Epithelial cell of esophagus (primary cell): ENCODE measurements at regions not wholly inside any gene's neighbourhood (a gene's known extent, or its start where the extent isn't known, plus 50 kb on each side); places are given as distances from the start of the nearest gene placed in this dataset.

Experiments used
- DNase-seq: peaks from one replicate; pipeline ENCODE4 v3.0.0; 2010; ENCODE audit warnings: low read depth
- H3K4me3 ChIP-seq: 2 replicates; pipeline ENCODE4 v1.5.1; 2011; ENCODE audit warnings: mild to moderate bottlenecking, low read length, control low read depth
- CTCF ChIP-seq: IDR thresholded peaks from 2 replicates; pipeline ENCODE4 v1.5.1; 2011; ENCODE audit warnings: low read depth, mild to moderate bottlenecking, low read length, control low read depth, inconsistent platforms; ENCODE audit not compliant: insufficient read depth; ENCODE audit errors: missing control alignments

DNA sequence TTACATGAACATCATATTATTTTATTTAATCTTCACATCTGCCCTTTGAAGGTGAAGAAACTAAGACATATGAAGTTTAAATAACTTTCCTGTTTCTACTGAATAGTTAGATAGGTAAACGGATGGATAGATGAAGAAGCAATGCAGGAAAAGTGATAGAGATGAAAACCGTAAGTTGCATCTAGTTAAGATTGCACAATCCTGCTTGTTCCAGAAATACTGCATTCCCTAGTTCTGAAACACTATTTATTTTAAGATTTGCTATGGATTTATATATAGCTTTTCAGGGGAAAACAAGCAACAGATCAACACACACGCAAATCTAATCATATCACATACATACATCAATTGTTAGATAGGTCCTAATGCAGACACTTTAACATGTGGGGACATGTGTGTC is 512.7 kb upstream of the C16orf82 start:
- H3K4me3 ChIP-seq: no peak overlapping the region
- no peak for DNase-seq
- TF ChIP-seq CTCF: no peak

DNA sequence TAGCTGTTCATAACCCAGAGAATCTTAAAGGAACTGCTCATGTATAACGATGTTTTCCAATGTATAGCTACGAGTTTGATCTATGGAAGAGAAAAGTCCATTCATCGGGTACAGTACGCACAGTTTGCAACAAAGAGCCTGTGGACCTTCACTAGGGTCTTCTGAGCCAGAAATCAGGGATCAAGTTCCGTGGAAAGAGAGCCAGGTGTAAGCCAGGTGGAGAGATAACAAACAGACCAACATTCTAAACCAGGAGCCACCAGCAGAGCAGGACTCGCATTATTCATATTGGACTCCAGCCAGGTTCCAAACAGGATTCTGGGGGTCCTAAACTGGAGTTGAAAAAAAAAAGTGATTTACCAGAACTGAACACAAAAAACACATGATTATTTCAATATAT is 505.4 kb upstream of the C16orf82 start:
- DNase-seq: no peak
- TF ChIP-seq CTCF: no peak
- H3K4me3 ChIP-seq: no peak overlapping the region

DNA sequence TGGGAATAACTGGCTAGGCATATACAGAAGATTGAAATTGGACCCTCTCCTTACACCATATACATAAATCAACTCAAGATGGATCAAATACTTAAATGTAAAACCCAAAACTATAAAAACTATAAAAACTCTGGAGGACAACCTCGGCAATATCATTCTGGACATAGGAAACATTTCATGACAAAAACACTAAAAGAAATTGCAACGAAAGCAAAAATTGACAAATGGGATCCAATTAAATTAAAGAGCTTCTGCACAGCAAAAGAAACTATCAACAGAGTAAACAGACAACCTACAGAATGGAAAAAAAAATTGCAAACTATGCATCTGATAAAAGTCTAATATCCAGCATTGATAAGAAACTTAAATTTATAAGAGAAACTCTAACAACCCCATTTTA is 503.7 kb upstream of the C16orf82 start:
- no peak for DNase-seq
- no peak overlapping the region for H3K4me3 ChIP-seq
- TF ChIP-seq CTCF: no peak

GRCh38 chr16:26567356-26567755 is 499.4 kb upstream of the C16orf82 start:
- no peak for TF ChIP-seq CTCF
- H3K4me3 ChIP-seq: no peak overlapping the region
- no peak for DNase-seq

GRCh38 chr16:26569793-26570192 is 496.9 kb upstream of the C16orf82 start:
- no peak overlapping the region for H3K4me3 ChIP-seq
- peak; percentile 2 for TF ChIP-seq CTCF
- DNase-seq: no peak

DNA sequence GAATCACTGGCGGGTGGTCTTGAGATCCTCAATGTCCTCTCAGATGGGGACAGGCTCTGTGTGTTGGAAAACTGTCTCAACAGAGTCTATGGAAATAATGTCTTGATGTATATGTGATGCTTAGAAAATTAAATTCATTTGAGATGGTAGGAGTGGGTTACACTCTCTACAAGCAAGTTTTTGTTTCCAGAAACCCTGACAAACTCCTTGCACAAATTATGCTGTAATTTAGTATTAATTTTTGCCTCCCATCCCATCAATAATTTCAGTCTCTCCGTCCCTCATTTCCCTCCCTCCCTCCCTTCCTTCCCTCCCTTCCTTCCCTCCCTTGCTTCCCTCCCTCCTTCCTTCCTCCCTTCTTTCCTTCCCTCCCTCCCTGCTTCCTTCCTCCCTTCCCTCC is 488.0 kb upstream of the C16orf82 start:
- no peak for DNase-seq
- TF ChIP-seq CTCF: no peak
- H3K4me3 ChIP-seq: no peak overlapping the region

DNA sequence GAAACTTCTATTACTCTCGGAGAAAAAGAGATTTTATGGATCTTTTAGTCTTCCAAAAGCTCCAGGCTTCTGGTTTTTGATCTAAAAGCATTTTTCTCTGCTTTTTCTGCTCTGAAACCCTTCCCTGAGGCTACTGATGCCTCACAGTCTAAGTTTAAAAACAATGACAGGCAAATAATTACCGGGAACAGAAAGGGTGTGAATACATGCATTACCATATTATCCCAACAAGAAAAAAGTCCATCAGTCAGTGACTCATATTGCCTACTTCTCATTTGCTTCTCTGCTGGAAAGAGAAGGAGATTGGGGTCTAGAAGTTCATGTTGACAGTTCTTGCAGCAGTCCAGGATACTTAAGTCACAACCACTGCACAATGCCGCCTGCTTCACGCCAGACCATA is 482.9 kb upstream of the C16orf82 start:
- no peak overlapping the region for H3K4me3 ChIP-seq
- DNase-seq: no peak
- no peak for TF ChIP-seq CTCF
